ELF-1 (cell line): ENCODE measurements at regions not wholly inside any gene's neighbourhood (a gene's known extent, or its start where the extent isn't known, plus 50 kb on each side); places are given as distances from the start of the nearest gene placed in this dataset.
A peak's percentile ranks its signal among the peaks of the same experiment; 100 is the strongest.
"Not testable (repeated sequence)": the region's sequence is repeated elsewhere in the genome, so short reads cannot be mapped to it uniquely, and the experiment has no call there.

Experiments used
- DNase-seq: peaks from one replicate; pipeline ENCODE4 v3.0.0-alpha.2; 2016; ENCODE audit warnings: low read depth, low spot score

DNA sequence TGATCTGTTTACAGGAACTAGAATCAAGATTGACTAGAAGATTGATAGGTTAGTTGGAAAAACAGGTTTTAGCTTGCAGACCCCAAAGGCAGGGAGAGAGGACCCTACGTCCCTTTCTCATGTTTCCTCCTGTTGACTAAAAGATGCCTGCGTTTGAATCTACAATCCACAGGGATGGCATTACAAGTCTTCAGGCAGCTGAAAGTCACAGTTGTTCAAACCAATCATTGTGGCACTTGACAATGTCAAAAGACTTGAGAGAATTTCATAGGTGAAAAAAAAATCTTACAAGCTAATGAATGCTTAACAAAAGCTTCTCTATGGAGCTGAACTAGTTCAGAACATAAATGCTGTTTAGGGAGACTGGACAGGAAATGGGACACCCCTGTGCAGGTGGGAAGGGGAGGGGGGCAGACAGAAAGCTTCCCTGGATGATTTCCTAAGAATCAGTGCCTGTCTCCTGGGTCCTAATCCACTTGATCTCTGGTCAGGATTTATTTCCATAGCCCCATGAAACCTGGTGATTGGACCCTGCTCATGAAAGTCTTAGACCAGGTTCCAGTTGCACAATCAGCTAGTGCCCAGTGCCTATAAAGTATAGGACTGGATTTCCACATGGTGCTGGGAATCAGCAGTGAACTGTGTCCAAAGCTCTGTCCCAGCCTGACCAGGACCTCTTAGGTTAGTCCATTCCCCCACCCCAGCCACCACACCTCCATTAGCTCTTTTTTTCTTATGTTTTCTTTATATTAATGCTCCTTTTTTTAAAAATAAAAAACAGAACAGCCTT lies 91.6 kb upstream of the BCAR3 start:
- no peak for DNase-seq

DNA sequence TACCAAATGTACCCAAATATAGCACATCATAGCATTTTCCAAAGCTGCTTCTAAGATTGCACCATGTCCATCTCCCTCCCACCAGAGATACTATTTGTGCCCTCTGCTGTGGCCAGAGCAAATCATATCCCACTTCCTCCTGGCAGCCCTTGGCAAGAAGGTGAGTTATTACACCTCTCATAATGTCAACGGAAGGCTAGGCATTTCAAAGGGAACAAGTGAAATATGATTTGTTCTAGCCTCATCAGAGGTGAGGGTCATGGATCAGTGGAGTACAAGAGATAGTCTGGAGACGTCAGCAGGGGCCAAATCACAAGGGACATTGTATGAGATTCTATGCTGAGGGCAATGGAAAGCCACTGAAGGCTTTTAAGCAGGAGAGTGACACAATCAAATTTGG lies 90.2 kb upstream of the BCAR3 start:
- DNase-seq: no peak

DNA sequence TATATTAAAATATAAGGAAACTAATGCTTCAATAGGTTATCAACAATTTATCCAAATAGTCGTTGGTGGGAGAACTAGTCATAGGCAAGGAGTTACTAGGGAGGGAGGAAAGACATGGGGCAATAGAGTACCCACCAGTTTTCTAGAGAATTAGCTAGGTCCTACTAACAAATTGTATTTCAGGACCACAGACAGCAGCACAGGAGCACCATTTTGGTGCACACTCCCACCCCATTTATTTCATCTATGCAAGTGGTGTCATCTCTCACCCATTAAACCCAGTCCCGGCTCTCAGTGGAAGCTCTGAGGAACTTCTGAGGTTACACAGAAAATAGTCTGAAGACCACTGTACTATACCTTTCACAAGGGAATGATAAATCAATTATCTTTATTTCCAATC lies 89.0 kb upstream of the BCAR3 start:
- no peak for DNase-seq

DNA sequence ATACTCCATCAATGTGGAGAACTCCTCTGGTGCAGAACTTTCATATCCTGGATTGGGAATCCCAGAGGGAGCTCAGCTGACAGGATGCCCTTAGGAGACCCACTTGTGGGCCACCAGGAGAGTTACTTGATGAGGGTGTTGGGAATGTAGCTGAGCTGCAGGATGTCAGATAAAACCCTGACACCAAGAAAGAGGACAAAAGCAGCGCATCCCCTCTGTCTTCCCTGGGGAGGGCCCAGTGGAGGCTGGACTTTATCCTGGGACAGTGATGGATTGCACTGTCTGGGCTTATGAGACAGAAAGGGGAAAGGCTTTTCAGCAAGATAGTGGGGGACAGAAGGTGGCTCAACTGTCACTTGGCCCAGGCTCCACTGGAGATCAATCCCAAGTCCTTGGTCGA lies 88.1 kb upstream of the BCAR3 start:
- DNase-seq: peak; percentile 21

DNA sequence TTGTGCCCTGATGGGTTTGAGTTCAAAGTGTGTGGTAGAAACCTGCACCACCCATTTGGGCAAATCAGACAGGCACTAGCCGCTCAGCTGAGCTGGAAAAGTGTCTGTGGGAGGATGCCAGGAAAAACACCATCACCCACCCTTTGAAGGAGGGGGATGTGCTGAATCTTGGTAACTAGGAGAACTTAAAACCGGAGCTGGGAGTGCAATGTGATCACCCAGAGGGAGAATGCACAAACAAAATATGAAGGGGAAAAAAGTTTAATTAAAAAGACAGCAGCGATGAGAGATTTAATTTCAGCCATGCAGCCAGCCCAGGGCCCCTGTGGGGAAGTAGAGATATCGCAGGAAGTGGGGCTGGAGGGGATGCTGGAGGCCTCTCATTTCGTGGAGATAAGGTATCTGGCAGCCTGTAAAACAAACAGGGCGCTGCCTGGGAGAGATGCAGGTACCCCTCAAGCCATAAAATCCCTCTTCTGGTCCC lies 86.8 kb upstream of the BCAR3 start:
- DNase-seq: no peak

GRCh38 chr1:93766451-93766850 lies 84.8 kb upstream of the BCAR3 start:
- DNase-seq: peak; percentile 79

- no peak for DNase-seq
Observed at GRCh38 chr1:93765099-93765498, 83.5 kb upstream of the BCAR3 start.

- no peak for DNase-seq
Observed at GRCh38 chr1:93764366-93764750, 82.7 kb upstream of the BCAR3 start.

DNA sequence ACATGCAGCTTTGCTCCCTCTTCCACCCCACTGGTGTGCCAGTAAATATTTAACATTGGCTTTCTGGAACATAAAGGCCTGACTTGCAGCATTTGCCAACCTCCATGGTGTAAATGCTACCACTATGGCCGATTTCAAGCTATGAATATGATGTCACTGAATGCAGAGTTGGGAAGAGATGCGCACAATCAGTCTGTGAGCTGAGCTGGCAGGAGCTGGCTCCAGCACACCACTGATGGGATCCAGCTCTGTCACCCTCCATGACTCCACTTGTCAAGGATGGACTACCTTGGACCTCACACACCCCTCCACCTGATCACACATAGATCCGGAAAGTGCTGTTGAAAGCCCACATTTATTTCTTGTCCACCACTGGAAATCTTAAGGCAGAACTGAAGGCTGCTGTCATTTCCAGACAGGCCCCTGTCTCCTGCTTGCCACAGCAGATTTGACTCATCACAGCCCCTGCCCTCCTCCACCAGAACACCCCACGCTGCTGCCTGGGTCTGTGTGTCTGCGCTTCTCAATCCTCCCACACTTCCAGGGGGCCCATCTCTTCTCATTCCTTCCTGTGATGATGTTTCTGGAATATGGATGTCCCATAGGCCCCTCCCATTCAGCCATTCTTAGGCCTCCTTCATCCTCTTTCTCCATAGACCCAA lies 82.2 kb upstream of the BCAR3 start:
- DNase-seq: no peak

GRCh38 chr1:93758842-93759515 lies 77.3 kb upstream of the BCAR3 start:
- DNase-seq: no peak

DNA sequence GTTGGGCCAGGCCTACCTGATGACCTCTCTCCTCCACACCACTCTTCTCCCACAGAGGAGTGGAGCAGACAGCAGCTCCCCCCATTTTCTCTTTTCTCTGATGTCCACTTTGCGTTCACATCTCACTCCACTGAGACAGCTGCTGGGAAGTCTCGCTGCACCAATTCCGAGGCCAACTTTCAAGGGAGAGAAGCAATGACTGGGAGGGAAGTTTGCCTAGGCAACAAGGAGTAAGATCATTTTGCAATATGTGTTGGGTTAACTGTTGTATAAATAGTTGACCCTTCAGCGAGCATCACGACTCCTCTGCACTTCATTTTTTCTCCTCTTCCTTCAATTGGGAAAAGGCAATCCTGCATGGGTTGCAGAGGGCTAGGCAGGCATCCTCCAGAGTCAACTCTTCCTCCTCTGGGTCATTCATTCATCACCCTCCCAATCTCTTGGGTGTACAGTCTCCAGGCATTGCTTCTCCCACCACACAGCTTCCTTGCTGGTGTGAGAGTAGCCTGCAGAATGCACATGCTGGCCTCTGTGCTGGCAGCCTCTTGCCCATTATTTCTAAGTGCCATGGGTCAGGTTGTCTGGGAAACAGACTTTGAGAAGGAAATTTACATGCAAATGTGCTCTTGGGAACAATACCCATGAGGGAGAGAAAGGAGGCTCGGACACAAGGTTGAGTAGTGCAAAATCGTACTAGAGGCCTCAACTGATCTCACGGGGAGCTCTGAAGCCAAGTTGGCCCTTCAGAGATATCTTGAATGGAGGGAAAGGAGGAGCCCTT lies 75.8 kb upstream of the BCAR3 start:
- no peak for DNase-seq

DNA sequence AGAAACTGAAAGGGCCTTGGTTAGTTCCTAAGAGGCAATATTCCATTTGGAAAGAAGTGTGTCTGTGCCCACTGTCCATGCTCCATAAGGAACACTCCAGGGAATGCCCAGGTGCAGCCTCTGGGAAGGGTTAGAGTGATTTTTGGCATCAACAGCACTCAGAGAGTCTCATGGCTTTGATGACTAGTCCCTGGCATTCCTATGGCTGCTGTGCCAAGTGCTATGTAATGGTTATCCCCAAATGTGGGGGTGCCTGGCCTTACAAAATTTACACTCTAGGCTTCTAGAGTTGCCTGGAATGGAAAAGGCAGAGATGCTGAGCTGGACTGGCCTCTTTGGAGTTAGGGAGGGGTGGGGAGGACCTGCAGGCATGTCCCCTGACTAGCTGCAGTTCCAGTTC lies 75.0 kb upstream of the BCAR3 start:
- no peak for DNase-seq

GRCh38 chr1:93755251-93755715 lies 73.6 kb upstream of the BCAR3 start:
- DNase-seq: not testable (repeated sequence)

- no peak for DNase-seq
Observed at GRCh38 chr1:93753791-93754763, 72.4 kb upstream of the BCAR3 start.

GRCh38 chr1:93751377-93752250 lies 70.0 kb upstream of the BCAR3 start:
- no peak for DNase-seq

- DNase-seq: no peak
Observed at GRCh38 chr1:93750955-93751354, 69.3 kb upstream of the BCAR3 start.

DNA sequence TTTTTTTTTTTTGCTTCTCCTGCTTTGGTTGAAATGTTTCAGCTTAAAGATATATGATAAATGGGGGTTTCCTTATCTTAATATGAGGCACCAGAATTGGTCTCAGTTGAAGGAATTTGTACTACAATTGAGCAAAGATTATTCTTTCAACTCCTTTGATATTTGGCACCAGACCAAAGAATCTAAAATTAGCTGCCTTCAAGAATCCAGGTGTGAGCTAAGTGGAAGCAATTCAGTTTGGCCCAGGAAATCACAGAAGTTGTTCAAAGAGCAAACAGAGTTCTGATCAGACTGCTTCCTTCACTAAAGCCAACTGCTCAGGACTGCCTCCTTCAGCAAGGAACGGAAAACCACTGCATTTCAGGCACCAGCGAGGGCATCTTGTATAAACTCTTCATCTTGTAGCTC lies 68.3 kb upstream of the BCAR3 start:
- no peak for DNase-seq

DNA sequence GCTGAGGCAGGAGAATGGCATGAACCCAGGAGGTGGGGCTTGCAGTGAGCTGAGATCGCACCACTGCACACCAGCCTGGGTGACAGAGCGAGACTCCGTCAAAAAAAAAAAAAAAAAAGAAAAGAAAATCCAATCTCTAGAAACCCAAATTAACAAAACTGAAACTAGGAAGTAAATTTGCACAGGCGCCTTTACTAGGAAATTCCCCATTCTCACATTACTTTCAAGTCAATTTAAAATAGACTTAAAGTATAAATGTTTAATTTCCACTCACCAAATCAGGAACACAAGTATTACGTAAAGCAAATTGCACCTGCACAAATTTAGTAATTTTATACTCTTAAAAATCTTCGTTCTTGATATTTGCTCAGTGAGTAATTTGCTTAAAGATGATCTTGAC lies 67.8 kb upstream of the BCAR3 start:
- no peak for DNase-seq

DNA sequence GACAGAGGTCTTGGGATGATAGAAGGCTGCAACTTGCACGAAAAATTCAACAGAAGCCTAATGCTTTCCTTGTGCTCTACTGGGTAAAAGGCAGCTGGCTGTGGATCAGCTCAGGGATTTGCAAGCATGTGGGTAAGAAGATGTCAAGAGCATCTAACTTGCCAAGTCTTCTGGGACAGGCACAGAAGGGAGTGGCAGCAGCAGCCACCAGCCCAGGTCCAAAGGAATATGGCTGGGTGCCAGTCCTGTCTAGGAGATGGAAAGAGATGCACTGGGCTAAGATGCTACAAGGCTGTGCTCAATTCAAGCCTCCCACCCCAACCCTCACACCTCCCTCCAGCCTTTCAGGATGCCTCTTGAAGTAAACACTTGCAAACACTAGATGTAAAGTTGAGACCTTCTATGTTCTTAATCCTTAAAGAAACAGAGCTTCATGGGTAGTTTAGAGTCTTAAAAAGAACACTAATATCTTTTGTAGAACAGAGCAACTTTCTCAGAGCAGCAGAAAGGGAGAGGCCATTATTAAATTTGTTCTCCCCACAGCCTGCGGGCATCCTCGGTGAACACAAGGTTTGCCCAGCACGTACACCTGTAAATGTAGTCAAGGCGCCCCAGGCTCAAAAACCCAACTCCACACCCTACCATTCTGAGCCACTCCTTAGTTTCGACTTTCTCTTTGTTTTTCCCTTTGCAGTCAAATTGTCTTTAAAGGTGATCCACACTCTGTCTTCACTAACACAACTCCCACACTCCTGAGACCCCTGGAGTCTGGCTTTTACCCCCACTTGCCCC lies 64.6 kb upstream of the BCAR3 start:
- no peak for DNase-seq
